ENCODE measurements at regions not wholly inside any gene's neighbourhood (a gene's known extent, or its start where the extent isn't known, plus 50 kb on each side); places are given as distances from the start of the nearest gene placed in this dataset.

GRCh38 chr5:155987265-155987810 lies 339.6 kb upstream of the SGCD start:
- no peak for TF ChIP-seq EZH2 (IDR thresholded peaks at IDR 0.05; ENCODE audit: borderline replicate concordance, low read depth, low read length, severe bottlenecking)
- no peak for TF ChIP-seq CTCF (IDR thresholded peaks at IDR 0.05; ENCODE audit: borderline replicate concordance, extremely low read depth, low read length, poor library complexity, severe bottlenecking)

Data from DND-41 (cell line).